GM18870 (cell line): ENCODE measurements at regions not wholly inside any gene's neighbourhood (a gene's known extent, or its start where the extent isn't known, plus 50 kb on each side); places are given as distances from the start of the nearest gene placed in this dataset.
A peak's percentile ranks its signal among the peaks of the same experiment; 100 is the strongest.

Source experiments
- ATAC-seq: cut with Tn5 transposase; IDR thresholded peaks from one replicate; pipeline ENCODE4 v1.9.1; 2021; ENCODE audit warnings: moderate library complexity; ENCODE audit not compliant: unreplicated experiment

DNA sequence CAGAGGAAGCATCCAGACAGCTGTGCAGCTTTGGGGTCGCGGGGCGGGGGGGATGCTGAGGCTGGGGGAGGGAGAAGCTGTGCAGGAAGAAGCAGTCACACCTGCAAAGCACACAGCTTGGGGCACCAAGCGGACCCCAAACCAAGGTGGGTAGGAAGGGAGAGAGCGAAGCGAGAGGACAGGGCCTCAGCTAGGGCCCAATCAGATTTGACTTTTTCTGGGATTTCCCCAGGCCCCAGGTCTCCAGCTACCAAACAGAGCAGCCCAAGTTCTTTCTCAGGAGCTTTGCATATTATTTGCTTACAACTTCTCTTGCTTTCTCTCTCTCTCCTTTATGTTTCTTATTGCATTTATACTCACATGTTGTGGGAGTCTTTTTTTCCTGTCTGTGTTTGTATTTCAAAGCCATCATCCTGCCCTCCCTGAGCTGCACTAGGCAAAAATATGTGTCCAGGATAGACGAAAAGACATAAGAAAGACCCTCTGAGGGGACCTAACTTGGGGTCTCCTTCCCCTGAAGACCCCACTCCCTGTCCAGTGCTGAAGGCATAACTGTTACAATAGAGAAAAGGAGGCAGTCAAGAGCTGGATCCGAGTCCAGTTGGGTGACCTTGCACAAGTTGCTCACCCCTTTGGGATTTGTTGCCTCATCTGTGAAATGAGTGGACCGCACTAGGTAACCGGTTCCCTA is 50.6 kb upstream of the SMNDC1 start:
- peak; percentile 36 for ATAC-seq

DNA sequence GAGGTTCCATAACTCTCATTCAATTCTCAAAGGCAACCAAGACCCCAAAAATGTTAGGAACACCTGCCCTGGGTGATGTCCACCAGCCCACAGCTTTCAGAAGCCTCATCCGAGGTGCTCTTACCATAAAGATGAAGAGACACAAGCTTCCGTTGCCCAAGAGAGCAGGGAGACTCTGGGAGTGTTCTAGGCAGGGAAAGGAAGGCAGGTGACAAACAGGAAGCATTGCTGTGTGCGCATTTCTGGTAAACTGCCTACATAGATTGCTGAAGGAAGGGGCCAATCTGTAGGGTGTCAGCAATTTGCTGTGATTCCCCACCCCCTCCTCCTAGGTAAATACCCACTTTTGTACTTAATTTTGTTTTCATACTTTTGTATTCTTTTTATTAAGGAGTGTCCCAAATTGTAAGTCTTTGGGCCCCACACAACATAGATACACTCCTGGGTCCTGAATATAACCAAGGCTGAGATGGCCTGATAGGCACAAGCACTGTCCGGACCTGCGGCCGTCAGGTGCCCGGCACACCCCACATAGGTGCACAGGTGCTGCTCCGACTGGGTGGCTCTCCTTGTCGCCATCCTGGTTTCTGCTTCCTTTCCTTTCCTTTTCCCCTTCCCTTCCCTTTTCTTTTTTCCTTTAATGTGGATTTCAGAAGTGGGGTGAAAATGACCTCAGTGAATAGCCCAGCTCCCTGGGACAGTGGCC is 51.4 kb upstream of the SMNDC1 start:
- peak; percentile 12 for ATAC-seq

DNA sequence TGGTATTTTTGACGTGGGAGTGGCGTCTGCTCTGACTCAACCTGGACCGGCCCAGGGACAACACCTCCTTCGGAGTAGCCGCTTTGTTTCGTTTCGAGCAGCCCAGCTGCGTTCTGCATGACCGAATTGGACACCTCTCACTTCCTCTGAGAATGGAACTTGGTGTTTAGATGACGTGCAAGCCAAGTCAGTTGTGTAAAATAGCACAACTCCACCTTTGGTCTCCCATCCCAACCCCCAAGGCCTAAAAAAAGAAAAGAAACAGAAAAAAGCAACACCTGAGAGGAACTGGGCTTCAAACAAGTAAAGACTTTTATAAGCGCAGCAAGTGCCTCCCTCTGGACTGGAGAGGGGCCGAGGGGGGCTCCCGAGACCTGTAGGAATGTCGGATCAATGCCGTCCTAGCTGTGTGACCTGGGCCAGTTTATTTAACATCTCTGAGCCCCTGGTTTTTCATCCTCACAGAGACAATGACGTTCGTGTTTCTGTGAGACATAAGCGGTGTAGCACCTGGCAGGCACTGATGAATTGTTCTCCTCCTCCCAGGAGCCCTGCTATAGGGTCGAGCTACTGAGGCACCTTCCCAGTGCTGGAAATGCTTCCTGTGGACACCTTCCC is 52.0 kb upstream of the SMNDC1 start:
- ATAC-seq: peak; percentile 86

DNA sequence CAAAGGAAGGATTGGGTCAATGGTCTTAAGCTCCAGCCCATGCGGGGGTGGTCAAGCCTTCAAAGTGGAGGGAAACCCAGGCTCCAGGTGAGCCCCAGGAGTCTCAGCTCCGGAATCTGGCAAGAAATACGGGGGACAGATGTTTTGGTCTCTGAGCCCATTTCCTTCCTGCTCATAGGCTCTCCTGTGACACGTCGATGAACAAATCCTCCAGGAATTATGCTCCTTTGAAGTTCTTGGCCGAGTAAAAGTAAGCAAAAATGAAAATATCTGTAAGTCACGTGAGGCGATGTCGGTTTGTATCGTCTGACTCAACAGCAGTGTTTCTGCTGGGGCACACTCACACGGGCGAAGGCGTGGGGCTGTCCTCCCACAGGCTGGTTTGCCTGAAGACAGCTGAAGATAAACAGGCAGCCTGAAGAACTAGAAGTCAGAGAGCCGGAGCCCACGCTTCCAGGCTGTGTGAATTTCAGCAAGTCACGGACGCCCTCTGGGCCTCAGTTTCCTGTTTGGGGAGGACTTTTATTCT is 52.6 kb upstream of the SMNDC1 start:
- no peak for ATAC-seq

DNA sequence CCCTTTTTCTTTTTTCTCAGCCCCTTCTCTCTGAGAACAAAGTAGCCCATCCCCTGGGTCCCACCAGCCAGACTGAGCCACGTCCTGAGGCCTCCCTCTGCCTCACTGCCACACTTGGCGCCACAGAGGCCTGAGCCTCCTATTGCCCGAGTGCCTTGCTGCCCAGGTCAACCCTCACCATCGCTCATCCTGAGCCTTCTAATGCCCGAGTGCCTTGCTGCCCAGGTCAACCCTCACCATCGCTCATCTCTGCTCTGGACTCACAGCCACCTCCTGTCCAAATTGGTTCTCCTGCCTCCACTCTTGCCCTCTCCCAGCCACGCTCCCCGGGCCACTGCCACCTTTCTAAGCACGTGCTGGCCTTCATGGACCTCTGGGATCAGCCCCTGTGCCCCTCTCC is 53.2 kb upstream of the SMNDC1 start:
- no peak for ATAC-seq

DNA sequence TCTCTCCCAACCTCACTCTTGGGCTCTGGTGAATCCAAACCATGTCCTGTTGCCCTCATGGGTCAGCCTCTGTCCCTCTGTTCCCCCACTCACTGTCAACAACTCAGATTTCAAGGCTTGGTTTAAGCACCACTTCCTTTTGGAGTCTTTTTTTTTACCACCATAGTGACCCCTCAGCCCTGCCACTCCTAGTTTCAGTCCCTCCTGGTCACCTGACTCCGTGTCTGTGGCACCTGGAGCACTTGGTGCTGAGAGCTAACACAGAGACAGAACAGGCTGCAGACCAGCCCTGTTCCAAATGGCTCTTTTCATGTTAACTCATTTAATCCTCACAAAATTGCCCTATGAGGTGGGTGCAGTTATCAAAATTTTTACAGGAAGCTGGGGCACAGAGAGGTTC is 53.6 kb upstream of the SMNDC1 start:
- no peak for ATAC-seq

DNA sequence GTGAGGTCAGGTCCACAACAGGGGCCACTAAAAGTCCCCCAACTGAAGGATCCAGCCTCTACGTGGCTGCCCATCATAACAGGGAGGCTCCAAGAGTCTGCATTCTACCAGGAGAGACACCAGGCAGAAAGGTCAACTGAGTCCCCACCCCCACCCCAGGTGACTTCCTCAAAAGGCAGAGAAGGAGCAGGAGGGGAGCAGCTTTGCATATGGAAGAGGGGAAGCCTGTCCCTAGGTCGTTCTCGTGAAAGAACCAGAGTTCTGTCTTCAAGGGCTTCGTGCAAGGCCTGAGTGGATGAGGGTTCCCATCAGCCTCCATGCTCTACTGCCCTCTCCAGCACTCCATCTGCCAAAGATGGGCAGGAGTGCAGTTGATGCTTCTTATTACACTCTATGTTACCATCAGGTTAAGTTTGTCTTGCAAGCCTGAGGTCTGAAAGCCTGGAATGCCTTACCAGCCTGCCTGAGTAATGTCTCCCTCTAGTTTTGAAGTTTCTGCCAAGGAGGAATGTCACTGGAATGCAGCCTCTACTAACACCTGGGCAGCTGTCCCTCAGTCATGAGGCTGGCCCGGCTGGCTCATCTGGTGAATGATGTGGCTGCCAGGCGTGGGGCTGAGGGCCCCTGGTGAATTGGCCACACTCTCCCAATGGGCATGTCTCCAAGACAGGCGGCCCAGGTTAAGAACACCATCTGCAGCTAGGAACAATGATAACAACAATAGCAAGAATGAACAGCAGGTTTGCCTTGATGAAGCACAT is 54.3 kb upstream of the SMNDC1 start:
- no peak for ATAC-seq

DNA sequence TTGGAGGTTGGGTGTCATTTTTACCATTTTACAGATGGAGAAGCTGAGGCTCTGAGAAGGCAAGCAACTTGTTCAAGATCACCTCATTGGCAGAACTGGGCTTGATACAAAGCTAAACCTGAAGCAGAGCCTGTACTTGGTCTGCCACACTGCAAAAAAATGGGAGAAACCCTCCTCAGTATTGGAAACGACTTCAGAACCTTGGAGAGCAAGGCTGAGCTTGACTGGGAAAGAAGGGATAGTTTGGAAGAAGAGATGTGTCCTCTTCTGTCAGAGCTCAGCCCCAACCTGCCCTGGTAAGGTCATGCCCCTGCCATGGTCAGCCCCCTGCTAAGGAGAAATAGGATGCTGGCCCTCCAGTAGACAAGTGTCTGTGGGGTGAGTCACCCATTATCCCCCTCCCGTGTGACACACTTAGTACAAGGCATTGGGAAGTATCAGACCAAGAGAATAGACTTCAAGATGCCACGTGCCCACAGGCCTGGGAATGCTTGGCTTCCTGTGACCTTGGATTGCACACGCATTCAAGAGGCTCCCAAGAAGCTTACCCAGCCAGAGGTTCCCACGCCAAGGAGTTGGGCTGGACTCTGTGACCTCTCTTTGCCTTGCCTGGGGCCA is 56.2 kb upstream of the SMNDC1 start:
- no peak for ATAC-seq

DNA sequence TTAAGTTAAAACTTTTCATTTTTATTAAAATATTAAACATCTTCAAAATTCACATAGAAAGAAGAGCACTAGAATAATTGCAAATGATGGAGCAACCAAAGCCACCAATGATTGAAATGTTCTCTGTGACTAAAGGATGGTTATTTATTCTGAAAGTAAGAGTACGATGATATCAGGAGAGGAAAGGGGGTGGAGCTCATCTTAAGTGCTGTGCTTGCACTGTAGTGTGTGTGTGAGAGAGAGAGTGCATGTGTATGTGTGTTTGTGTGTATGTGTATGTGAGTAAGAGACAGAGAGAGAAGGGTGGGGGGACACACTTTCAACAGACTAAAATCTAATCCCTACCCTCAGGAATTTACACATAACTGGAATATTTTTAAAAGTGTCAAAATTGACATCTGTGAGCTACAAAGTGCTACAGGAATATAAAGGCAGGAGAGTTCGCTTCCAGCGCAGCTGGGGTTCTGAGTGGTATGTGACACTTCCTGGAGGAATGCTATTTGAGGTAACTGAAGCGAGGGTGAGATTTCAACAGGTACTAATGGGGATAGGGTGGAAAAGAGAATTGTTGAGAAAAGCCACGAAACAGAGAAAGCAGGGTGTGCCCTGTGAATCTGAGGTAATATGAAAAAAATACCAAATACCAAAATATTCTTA is 57.2 kb upstream of the SMNDC1 start:
- ATAC-seq: no peak

DNA sequence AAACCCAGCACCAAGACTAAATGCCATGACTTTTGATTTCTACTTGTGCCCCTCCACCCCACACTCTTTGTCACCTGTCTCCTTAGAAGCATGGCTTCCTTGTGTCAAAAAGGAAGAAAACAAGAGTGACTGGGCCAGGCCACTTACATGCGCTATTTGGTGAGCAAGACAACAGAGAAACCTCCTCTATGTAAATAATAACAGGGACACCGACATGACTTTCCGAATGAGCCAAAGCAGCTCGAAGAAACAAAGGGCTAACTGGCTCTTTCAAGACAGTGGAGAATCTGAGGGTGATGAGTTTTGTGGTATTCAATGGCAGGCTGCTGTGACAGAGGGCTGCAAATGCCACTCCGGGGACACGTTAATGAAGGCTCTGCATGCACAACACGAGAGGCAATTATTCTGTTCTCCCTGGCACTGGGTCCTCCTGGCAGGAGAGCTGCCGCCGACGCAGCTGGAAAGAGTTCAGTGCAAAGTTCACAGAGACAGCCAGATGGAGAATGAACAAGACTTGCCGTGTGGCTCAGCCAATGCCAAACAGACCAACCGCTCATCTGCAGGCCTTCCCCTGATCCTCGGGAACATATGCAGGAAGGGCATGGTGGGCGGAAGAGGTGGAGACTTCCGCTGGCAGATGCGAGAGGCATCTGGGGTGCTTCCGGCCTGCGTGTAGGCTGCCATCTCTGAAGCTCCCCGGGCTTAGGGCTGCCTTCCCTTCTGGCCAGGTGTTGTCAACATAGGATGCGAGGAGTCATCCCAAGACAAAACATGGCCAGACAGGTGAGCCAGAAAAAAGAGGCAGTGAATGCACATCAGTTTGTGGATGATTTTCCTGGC is 59.1 kb upstream of the SMNDC1 start:
- ATAC-seq: no peak

DNA sequence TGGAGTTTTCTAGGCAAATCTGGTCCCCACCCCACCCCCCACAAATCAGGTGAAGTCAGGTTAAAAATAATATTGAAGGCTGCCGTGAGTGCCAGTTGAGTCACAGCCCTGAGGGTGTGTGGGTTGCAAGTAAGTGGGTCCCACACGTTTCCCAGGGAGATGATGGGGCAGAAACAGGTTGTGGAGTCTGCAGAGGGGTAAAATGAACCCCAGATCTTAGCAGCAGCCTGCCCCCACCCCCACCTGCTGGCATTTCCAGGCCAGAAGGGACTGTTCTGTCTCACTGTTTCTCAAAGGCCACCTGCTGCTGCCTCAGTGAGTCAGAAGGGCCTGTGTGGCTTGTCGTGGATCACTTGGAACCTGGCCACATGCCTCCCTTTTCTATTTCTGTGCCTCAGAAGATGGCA is 59.8 kb upstream of the SMNDC1 start:
- ATAC-seq: no peak

DNA sequence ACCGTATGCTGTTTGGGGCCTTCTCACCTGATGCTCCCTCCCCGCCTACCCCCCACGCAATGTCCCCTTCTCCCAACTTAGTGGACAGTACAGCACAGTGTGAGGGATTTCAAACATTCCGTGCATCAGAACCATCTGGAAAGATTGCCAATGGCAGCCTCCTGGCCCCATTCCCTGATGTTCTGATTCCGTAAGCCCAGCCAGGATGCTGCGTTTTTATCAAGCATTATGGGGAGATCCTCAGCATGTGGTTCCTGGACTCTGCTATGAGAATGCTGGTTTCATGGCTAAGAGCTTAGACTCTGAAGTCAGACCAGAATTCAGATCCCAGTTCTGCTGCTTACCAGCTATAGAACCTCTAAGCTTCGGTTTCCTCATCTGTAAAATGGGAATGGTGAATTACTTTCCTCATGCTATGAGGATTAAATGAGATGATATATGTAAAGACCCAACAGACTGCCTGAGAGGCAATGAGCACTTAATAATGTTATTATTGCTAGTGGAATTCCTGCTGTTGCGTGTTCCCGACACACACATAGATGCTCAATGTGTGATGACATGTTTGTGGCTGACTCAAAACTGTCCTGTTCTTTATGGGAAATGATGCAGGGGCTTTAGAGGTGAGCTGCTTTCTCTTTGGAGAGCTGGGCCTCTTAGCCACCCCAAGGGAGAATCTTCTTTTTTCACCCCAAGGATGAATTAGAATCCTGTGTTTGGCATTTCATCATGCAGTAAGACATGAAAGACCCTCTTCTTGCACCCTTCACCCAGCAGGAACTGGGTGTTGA is 60.8 kb upstream of the SMNDC1 start:
- no peak for ATAC-seq

DNA sequence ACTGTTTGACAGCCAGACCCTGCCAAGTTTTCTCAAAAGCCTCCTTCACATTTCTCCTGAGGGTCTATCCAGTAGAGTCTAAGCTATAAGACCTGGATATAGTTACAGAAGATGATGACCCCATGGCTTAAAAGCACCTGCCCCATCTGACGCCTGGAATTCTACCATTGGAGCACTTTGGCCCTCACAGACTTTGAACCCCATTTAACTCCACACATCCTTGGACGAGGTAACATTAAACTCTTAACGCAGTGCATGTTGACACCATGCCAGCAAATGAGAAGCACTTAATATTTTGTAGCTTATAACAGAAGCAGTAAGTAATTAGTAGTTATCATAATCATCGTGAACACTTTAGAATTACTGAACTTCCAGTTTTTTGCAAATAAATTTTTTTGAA is 61.9 kb upstream of the SMNDC1 start:
- ATAC-seq: no peak

DNA sequence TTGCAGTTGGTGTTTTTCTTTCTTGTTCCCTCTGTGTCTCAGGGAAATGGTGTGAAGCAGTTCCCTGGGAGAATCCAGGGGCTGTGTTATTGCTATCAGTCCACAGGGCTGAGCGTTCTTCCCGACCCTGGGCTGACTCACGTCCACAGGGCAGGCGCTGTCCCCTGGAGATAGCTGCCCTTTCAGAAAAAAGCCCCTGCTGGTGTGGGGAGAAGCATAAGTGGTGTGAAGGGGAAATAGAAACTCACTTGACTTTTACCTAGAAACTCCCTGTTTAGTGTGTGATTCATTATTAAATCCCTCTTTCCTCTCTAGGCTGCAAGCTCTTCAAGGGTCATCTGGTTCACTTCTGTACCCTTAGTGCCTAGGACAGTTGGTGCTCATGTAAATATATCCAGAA is 63.3 kb upstream of the SMNDC1 start:
- peak; percentile 62 for ATAC-seq

DNA sequence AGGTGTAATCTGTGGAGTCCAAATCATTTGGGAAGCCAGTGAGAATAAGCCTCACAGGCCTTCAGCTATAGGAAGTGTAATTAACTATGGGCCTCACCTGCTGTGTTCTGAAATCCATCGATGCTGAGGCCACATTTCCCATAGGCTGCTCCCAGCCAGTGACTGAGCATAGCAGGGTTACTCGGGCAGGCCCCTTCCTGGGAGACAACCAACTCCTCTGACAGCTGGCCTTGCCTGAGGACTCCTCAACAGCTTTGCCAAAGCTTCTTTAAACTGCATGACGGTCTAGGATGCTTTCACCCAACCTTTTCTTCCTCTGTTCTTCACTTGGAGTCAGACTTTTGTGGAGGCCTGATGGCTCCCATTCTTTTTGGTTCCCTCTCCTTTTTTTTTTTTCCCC is 63.8 kb upstream of the SMNDC1 start:
- ATAC-seq: no peak

DNA sequence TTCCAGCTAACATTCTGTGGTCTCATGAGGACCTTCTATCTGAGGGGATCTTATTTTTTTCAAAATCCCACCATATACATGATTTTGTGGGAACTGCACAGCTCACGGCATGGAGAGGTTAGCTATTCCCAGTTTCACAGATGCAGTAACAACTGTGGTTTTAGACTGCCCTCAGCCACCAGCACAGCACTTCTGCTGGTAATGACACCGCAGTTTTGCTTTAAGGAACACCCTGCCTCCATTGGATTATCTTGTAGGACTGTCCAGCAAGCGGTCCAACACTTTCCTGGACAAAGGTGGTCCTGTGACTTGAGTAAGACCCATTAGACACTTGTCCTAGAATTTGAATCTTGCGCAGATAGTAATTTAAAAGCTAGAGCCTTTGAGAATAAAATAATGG is 65.3 kb upstream of the SMNDC1 start:
- ATAC-seq: no peak

DNA sequence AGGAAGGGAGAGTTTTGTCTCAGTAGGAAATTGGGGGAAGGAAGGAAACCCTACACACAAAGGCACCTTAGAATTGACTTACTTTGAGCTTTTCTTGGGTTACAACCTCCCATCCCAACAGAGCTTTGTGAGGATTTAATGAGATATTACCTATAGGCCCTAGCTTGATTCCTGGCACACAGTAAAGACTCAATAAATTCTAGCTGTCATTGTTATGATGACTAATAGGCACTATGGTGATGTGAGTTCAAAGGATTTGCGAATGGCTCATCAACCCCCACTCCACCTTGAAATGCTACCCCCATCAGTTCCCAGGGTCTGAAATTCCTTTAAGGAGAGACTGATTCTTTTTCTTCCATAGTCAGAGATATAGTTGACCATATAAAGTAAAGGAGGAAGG is 67.9 kb upstream of the SMNDC1 start:
- no peak for ATAC-seq

DNA sequence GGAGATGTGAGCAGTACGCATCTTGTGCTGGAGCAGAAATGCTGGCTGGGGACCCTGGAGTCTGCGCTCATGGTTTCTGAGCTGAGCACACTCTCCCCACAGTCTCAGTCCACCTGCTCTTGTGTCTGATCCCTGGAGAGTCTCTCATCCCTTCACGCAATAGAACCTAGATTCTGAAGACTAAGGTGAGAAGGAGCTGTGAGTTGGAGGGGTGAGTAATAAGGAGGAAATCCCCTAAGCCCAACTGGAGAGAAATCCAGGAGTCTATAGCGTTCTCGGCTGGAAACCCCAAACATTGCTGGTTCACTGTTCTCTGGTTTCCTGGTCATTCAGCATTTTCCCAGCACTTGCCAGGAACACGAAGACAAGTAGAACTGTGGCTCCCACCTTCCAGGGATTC is 68.3 kb upstream of the SMNDC1 start:
- ATAC-seq: no peak
